Mesendoderm (in vitro differentiated cells): ENCODE measurements at regions not wholly inside any gene's neighbourhood (a gene's known extent, or its start where the extent isn't known, plus 50 kb on each side); places are given as distances from the start of the nearest gene placed in this dataset.
A peak's percentile ranks its signal among the peaks of the same experiment; 100 is the strongest.

Experiments used
- DNase-seq: peaks from one replicate; pipeline ENCODE4 v3.0.0; 2013
- H2AK5ac ChIP-seq: 2 replicates; pipeline ENCODE4 v1.6.1; 2013; ENCODE audit warnings: low read length, inconsistent platforms
- H2BK120ac ChIP-seq: 2 replicates; pipeline ENCODE4 v1.6.1; 2013; ENCODE audit warnings: low read depth, mild to moderate bottlenecking, low read length, moderate library complexity, mixed read lengths
- H2BK15ac ChIP-seq: replicated peaks from 2 replicates; pipeline ENCODE4 v1.6.1; 2013; ENCODE audit warnings: low read depth, mild to moderate bottlenecking, moderate library complexity
- H2BK5ac ChIP-seq: 2 replicates; pipeline ENCODE4 v1.6.1; 2013; ENCODE audit warnings: low read length, inconsistent platforms
- H3K18ac ChIP-seq: 2 replicates; pipeline ENCODE4 v1.6.1; 2013; ENCODE audit warnings: mild to moderate bottlenecking, low read length, mixed read lengths
- H3K23ac ChIP-seq: one replicate; pipeline ENCODE4 v1.6.1; 2013; ENCODE audit warnings: low read length
- H3K27ac ChIP-seq: 2 replicates; pipeline ENCODE4 v1.5.1; 2013; ENCODE audit warnings: low read depth, mild to moderate bottlenecking, inconsistent platforms, low read length, moderate library complexity
- H3K27me3 ChIP-seq: 2 replicates; pipeline ENCODE4 v1.6.1; 2013; ENCODE audit warnings: low read length, control low read depth, mild to moderate bottlenecking, inconsistent platforms; ENCODE audit not compliant: insufficient read depth, poor library complexity
- H3K36me3 ChIP-seq: 2 replicates; pipeline ENCODE4 v1.6.1; 2013; ENCODE audit warnings: low read length, inconsistent platforms; ENCODE audit not compliant: control insufficient read depth, insufficient read depth
- H3K4ac ChIP-seq: one replicate; pipeline ENCODE4 v1.6.1; 2013; ENCODE audit warnings: low read depth, mild to moderate bottlenecking, low read length, moderate library complexity
- H3K4me1 ChIP-seq: 2 replicates; pipeline ENCODE4 v1.6.1; 2013; ENCODE audit warnings: low read depth, low read length, inconsistent platforms; ENCODE audit not compliant: control insufficient read depth
- H3K4me2 ChIP-seq: 2 replicates; pipeline ENCODE4 v1.6.1; 2013; ENCODE audit warnings: low read length
- H3K4me3 ChIP-seq: 2 replicates; pipeline ENCODE4 v1.5.1; 2013; ENCODE audit warnings: mild to moderate bottlenecking, low read length
- H3K56ac ChIP-seq: one replicate; pipeline ENCODE4 v1.6.1; 2013; ENCODE audit warnings: low read length
- H3K79me1 ChIP-seq: 2 replicates; pipeline ENCODE4 v1.6.1; 2013; ENCODE audit warnings: low read length, inconsistent platforms
- H3K79me2 ChIP-seq: 2 replicates; pipeline ENCODE4 v1.6.1; 2013; ENCODE audit warnings: mild to moderate bottlenecking, low read length; ENCODE audit not compliant: control insufficient read depth, insufficient read depth
- H3K9ac ChIP-seq: 2 replicates; pipeline ENCODE4 v1.6.1; 2013; ENCODE audit warnings: low read length, inconsistent platforms
- H4K5ac ChIP-seq: one replicate; pipeline ENCODE4 v1.6.1; 2013; ENCODE audit warnings: low read length
- H4K8ac ChIP-seq: one replicate; pipeline ENCODE4 v1.6.1; 2013; ENCODE audit warnings: low read depth, mild to moderate bottlenecking, control low read depth, low read length, moderate library complexity
- WGBS: extraction: QIAGEN DNeasy Blood & Tissue Kit; methylation state at CpG from one replicate; pipeline ENCODE4 v1.1.7; 2013; ENCODE audit warnings: low lambda C conversion rate, missing lambda C conversion rate; ENCODE audit not compliant: insufficient coverage; ENCODE audit errors: extremely low coverage; 5-methylcytosine and 5-hydroxymethylcytosine counted together

DNA sequence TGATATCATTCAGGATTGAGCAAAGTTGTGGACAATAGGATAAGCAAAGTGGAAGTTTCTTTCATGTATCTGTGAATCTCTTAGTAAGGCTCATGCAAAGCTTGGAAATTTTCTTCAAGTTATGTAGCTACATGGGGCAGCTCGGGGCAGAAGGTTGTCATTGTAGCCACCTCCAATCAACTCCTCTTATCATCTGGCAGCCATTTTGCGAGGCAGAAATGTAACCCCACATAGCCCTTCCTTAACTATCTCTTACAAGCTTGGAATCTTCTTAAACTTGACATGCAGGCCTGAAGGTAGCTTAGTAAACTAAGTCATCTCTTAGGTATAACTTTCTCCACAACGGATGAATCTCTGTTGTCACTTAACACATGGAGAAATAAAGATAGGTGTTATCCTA is 392.8 kb downstream of the AASDHPPT start:
- Histone ChIP-seq H3K4me3 (no peak overlapping the region), H2BK5ac (no peak overlapping the region), H3K4ac (no peak overlapping the region), H3K79me1 (no peaks in the 10 kb centered on the region), H3K9ac (no peak overlapping the region), H3K27ac (no peak overlapping the region), H3K18ac (no peak overlapping the region), H3K79me2 (no peaks in the 10 kb centered on the region), H3K36me3 (no peaks in the 10 kb centered on the region), H4K8ac (no peak overlapping the region), H3K4me1 (no peaks in the 10 kb centered on the region), H2BK120ac (no peak overlapping the region), H3K23ac (no peak overlapping the region), H4K5ac (no peak overlapping the region), H2AK5ac (no peak overlapping the region), H3K27me3 (no peaks in the 10 kb centered on the region), H3K4me2 (no peak overlapping the region), H2BK15ac (no peak overlapping the region), H3K56ac (no peak overlapping the region)
- no CpG with 5 or more reads among the region's 3 CpGs for WGBS
- peak; percentile 66 for DNase-seq

DNA sequence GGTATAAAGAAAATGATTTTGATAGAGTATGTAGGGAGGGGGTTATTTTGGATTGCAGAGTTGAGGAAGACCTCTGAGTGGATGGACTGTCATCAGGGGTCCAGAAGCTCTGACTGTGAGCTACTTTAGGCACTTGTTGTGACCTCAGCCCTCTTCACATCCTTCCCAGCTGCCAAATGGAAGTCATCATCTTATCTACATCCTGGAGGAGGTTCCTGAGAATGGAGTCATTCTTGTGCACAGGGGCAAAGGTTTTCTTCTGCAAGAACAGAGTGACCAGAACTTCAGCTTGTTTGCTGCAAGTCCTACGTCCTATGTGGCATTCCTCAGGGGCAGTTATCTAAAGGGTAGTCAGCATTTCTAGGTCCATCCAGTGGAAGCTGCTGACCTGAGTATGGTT is 393.8 kb downstream of the AASDHPPT start:
- no peak overlapping the region for H3K18ac ChIP-seq
- H3K4me1 ChIP-seq = no peaks in the 10 kb centered on the region
- no peaks in the 10 kb centered on the region for H3K36me3 ChIP-seq
- no peaks in the 10 kb centered on the region for H3K79me2 ChIP-seq
- H3K23ac ChIP-seq = no peak overlapping the region
- no peak overlapping the region for H2BK5ac ChIP-seq
- no peak overlapping the region for H3K56ac ChIP-seq
- H3K4me2 ChIP-seq = no peak overlapping the region
- no peaks in the 10 kb centered on the region for H3K79me1 ChIP-seq
- H3K27ac ChIP-seq = no peak overlapping the region
- WGBS = no CpG with 5 or more reads among the region's 1 CpG
- H4K5ac ChIP-seq = no peak overlapping the region
- H3K4ac ChIP-seq = no peak overlapping the region
- H3K4me3 ChIP-seq = no peak overlapping the region
- peak; percentile 53 for DNase-seq
- H2BK15ac ChIP-seq = no peak overlapping the region
- no peak overlapping the region for H2BK120ac ChIP-seq
- no peak overlapping the region for H4K8ac ChIP-seq
- no peaks in the 10 kb centered on the region for H3K27me3 ChIP-seq
- H3K9ac ChIP-seq = no peak overlapping the region
- H2AK5ac ChIP-seq = no peak overlapping the region

DNA sequence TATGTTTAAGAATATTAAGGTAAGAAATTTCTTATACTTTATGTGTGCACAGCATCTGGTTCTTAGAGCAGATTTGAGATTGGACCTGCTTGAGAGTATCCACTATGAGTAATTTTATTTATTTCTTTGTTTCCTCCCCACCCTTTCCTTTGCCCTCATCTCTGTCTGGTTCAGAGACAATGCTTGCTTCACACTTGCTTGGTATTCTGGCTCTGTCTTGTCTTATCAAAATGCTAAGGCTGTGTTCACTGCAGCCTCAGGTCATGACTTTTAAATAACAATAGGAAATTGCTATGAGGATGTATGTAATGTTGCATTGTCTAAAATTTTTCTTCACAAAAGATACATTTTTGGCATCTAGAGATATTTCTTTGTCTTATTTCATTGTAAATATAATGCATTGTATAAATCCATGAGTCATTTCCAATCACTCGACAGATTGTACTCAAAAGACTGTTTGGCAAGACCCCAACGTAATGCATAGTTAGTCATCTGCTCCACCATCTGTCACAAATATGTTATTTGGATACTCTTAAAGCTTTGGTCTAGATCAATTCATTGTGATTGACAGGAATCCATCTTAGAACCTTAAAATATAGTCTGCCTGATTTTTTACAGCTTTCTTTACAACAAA is 395.7 kb downstream of the AASDHPPT start:
- no peak overlapping the region for H3K23ac ChIP-seq
- no peak overlapping the region for H3K4me2 ChIP-seq
- no peak overlapping the region for H2AK5ac ChIP-seq
- H3K4me1 ChIP-seq = no peaks in the 10 kb centered on the region
- no peak overlapping the region for H2BK120ac ChIP-seq
- H2BK15ac ChIP-seq = no peak overlapping the region
- H3K4ac ChIP-seq = no peak overlapping the region
- H2BK5ac ChIP-seq = no peak overlapping the region
- no peaks in the 10 kb centered on the region for H3K27me3 ChIP-seq
- no peaks in the 10 kb centered on the region for H3K79me1 ChIP-seq
- H3K36me3 ChIP-seq = no peaks in the 10 kb centered on the region
- H3K27ac ChIP-seq = no peak overlapping the region
- no peak overlapping the region for H4K5ac ChIP-seq
- H3K4me3 ChIP-seq = no peak overlapping the region
- H3K9ac ChIP-seq = no peak overlapping the region
- DNase-seq = no peak
- H3K56ac ChIP-seq = no peak overlapping the region
- H4K8ac ChIP-seq = no peak overlapping the region
- no peaks in the 10 kb centered on the region for H3K79me2 ChIP-seq
- WGBS = no CpG with 5 or more reads among the region's 2 CpGs
- H3K18ac ChIP-seq = no peak overlapping the region

DNA sequence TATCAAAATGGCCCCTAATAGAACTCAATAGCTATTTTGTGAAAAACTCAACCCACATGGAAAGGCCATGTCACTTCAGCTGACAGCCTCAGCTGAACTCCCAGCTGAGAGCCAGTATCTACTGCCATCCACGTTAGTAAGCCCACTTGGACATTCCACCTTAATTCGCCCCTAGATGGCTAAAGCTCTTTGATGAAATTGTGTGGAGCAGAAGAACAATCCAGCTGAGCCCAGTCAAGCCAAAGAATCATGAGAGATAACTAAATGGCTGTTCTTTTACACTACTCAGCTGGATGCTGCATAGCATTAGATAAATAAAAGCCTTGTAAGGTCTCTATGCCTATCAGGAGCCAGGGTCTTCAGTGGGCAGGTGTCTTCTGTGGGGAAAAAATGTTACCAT is 396.8 kb downstream of the AASDHPPT start:
- H3K23ac ChIP-seq = no peak overlapping the region
- H4K8ac ChIP-seq = no peak overlapping the region
- no peak overlapping the region for H3K4me2 ChIP-seq
- H3K18ac ChIP-seq = no peak overlapping the region
- no peaks in the 10 kb centered on the region for H3K79me1 ChIP-seq
- no CpG with 5 or more reads among the region's 2 CpGs for WGBS
- no peaks in the 10 kb centered on the region for H3K79me2 ChIP-seq
- H3K9ac ChIP-seq = no peak overlapping the region
- H3K4ac ChIP-seq = no peak overlapping the region
- no peak overlapping the region for H3K27ac ChIP-seq
- no peak overlapping the region for H3K56ac ChIP-seq
- no peak overlapping the region for H2AK5ac ChIP-seq
- H3K4me1 ChIP-seq = no peaks in the 10 kb centered on the region
- DNase-seq = no peak
- H3K4me3 ChIP-seq = no peak overlapping the region
- H3K36me3 ChIP-seq = no peaks in the 10 kb centered on the region
- H4K5ac ChIP-seq = no peak overlapping the region
- H2BK120ac ChIP-seq = no peak overlapping the region
- no peak overlapping the region for H2BK15ac ChIP-seq
- no peaks in the 10 kb centered on the region for H3K27me3 ChIP-seq
- no peak overlapping the region for H2BK5ac ChIP-seq

DNA sequence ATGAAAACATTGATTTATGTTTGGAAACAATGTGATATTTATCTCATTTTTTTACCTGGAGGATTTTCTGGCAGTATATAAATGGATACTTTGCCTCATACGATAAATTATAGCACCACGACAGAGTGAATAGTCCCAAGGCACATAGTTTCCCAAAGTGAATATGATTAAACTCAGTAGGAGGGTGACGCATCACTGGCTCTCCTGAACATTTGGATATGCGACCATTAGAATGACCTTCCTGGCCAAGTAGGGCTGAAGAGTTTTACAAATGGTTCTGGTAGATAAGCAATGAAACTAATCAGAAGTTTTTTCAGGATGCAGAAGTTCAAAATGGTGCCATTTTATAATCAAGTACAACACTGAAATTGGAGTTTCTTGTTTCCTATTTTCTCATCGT is 397.7 kb downstream of the AASDHPPT start:
- Histone ChIP-seq H2BK5ac (no peak overlapping the region), H3K27me3 (no peaks in the 10 kb centered on the region), H3K4me2 (no peak overlapping the region), H3K23ac (no peak overlapping the region), H3K79me1 (no peaks in the 10 kb centered on the region), H2BK15ac (no peak overlapping the region), H3K36me3 (no peaks in the 10 kb centered on the region), H3K18ac (no peak overlapping the region), H3K4me3 (no peak overlapping the region), H3K9ac (no peak overlapping the region), H3K56ac (no peak overlapping the region), H3K79me2 (no peaks in the 10 kb centered on the region), H3K4ac (no peak overlapping the region), H4K5ac (no peak overlapping the region), H2AK5ac (no peak overlapping the region), H3K27ac (no peak overlapping the region), H4K8ac (no peak overlapping the region), H3K4me1 (no peaks in the 10 kb centered on the region), H2BK120ac (no peak overlapping the region)
- DNase-seq = no peak
- no CpG with 5 or more reads among the region's 5 CpGs for WGBS

DNA sequence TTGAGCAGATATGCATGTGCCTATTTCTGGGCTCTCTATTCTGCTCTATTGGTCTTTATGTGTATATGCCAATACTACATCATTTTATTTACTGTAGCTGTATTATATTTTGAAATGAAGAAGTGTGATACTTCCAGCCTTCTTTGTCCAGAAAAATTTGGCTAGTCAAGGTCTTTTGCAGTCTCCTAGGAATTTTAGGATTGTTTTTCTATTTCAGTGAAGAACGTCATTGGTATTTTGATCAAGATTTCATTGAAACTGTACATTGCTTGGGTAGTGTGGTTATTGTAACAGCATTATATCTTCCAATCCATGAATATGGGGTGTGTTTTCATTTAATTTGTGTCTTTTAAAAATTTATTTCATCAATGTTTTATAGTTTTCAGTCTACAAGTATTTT is 400.3 kb downstream of the AASDHPPT start:
- H2BK15ac ChIP-seq = no peak overlapping the region
- no peak overlapping the region for H4K8ac ChIP-seq
- no peak overlapping the region for H4K5ac ChIP-seq
- no peak overlapping the region for H2BK120ac ChIP-seq
- H3K79me2 ChIP-seq = no peaks in the 10 kb centered on the region
- no peaks in the 10 kb centered on the region for H3K79me1 ChIP-seq
- no peak overlapping the region for H3K23ac ChIP-seq
- H3K56ac ChIP-seq = no peak overlapping the region
- no peak overlapping the region for H3K4me2 ChIP-seq
- no peak overlapping the region for H3K9ac ChIP-seq
- no peaks in the 10 kb centered on the region for H3K36me3 ChIP-seq
- no peak overlapping the region for H3K27ac ChIP-seq
- H3K4me1 ChIP-seq = no peaks in the 10 kb centered on the region
- H3K27me3 ChIP-seq = no peaks in the 10 kb centered on the region
- no peak overlapping the region for H3K18ac ChIP-seq
- WGBS = no CpG with 5 or more reads among the region's 1 CpG
- H2AK5ac ChIP-seq = no peak overlapping the region
- no peak for DNase-seq
- H3K4ac ChIP-seq = no peak overlapping the region
- H2BK5ac ChIP-seq = no peak overlapping the region
- no peak overlapping the region for H3K4me3 ChIP-seq
